NB4 (cell line): ENCODE measurements at regions not wholly inside any gene's neighbourhood (a gene's known extent, or its start where the extent isn't known, plus 50 kb on each side); places are given as distances from the start of the nearest gene placed in this dataset.

Source experiments
- DNase-seq: peaks from one replicate; pipeline ENCODE4 v3.0.0; 2010; ENCODE audit warnings: low read depth
- H3K4me3 ChIP-seq: one replicate; pipeline ENCODE4 v1.5.1; 2011; ENCODE audit warnings: mild to moderate bottlenecking, low read depth, low read length, moderate library complexity
- MYC ChIP-seq: IDR thresholded peaks from 2 replicates; pipeline ENCODE4 v1.6.1; 2011; ENCODE audit warnings: low read depth, low read length
- POLR2A ChIP-seq: IDR thresholded peaks from 2 replicates; pipeline ENCODE4 v1.6.1; 2011; ENCODE audit warnings: mild to moderate bottlenecking; ENCODE audit not compliant: insufficient read length; ENCODE audit errors: extremely low read depth
- TF ChIP-seq, protein P1 (sequence below): IDR thresholded peaks from one replicate; pipeline ENCODE4 v1.5.1; 2012; ENCODE audit warnings: low read depth, low read length
- TF ChIP-seq, protein P2 (sequence below): IDR thresholded peaks from 2 replicates; pipeline ENCODE4 v1.6.1; 2011; ENCODE audit warnings: low read depth, low read length

DNA sequence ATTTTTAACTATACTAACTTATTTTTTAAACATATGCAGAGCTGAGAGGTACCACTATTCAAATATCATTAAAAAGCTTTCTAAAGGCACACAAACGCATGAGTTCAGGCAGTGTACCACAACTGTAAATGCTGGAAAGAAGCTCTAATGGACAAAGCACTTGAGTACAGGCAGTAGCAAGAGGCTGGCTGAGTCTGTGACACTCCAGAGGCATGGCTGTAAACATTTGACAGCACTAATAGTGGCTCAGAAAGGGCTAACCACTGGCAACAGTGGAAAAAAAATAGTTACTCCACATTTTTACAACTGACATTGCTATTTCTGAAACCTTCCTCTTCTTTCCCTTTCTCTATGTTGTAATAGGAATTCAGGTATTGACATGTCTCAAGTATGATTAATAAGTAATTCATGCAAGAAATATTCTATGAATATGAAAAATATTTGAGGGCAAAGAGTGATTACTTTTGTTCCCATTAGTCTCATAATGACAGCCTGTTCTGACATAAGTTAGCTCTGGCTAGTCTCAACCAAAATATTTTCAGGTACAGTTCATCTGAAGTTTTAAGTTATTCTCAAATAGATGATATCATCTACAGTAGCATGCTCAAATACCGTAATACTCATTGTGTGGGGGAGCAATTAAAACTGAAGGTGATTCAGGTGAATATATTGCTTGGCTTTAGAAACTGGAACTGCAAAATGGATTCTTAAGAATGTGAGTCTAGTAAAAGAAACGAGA is 324.0 kb upstream of the POT1 start:
- H3K4me3 ChIP-seq, result no peak overlapping the region
- TF ChIP-seq, protein P1, sequence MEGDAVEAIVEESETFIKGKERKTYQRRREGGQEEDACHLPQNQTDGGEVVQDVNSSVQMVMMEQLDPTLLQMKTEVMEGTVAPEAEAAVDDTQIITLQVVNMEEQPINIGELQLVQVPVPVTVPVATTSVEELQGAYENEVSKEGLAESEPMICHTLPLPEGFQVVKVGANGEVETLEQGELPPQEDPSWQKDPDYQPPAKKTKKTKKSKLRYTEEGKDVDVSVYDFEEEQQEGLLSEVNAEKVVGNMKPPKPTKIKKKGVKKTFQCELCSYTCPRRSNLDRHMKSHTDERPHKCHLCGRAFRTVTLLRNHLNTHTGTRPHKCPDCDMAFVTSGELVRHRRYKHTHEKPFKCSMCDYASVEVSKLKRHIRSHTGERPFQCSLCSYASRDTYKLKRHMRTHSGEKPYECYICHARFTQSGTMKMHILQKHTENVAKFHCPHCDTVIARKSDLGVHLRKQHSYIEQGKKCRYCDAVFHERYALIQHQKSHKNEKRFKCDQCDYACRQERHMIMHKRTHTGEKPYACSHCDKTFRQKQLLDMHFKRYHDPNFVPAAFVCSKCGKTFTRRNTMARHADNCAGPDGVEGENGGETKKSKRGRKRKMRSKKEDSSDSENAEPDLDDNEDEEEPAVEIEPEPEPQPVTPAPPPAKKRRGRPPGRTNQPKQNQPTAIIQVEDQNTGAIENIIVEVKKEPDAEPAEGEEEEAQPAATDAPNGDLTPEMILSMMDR, result no peak
- TF ChIP-seq, protein P2, sequence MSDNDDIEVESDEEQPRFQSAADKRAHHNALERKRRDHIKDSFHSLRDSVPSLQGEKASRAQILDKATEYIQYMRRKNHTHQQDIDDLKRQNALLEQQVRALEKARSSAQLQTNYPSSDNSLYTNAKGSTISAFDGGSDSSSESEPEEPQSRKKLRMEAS, result no peak
- no peak for DNase-seq

DNA sequence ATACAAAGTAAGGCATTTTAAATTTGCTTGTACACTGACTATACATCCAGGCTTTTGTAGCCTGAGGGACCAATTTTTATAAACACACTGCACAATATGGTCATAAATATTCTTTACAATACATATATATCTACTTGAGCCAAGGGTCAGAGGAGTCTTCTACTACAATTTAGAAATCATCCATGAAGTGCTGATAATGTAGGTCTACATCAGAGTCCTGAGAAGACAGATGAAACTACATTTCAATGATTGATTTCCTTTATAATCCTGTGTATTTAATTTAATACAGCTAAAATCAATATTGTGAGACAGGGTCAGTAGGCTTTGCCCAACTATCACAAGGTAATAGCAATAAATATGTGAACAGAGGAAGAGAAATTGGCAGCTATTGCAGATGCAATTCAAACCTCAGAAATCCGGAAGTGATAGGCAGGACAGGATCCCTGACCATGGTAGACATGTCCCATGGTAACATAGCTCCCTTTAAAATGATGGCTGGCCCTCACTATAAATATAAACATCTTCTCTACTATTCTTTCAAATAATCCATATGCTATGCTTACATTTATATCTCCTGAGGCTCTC is 318.0 kb upstream of the POT1 start:
- no peak overlapping the region for H3K4me3 ChIP-seq
- TF ChIP-seq MYC (no peak), POLR2A (no peak)
- TF ChIP-seq, protein P2, result no peak
- TF ChIP-seq, protein P1, result no peak
- no peak for DNase-seq

DNA sequence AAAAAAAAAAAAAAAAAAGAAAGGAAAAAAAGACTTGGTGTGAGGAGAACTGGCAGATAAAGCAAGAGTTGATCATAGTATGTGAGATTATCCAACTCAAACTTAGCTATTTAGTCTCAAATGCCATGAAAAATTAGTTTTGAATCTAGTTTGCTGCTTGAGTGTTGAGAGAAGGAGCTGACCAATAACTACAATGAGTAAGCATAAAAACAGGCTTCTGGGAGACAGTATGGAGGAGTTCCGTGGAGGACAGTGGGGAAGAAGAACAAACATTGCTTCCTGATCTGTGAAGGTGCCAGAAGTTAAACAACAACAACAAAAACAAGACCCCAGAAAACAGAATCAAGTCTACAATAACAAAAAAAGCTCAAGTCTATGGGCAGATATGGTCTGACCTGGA is 317.1 kb upstream of the POT1 start:
- H3K4me3 ChIP-seq, result no peak overlapping the region
- DNase-seq, result no peak
- TF ChIP-seq MYC (no peak), POLR2A (no peak)
- TF ChIP-seq, protein P1, result no peak
- TF ChIP-seq, protein P2, result no peak

DNA sequence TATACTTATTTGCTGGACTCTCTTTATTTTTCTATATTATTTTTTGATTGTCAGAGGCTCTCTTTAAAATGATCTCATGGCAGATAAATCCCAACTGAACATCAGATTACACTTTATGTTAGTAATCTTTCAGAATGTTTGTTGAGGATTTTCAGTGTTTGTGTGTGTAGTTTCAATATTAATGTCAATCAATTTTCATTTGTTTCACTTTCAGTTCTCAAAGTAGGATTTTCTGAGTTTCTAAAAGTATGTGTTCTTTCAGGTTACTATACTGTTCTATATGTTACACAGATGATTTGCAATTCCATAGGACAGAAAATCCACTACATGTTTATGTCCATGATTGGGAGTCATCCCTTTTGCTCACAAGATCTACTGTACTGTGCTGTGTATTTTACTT is 311.9 kb upstream of the POT1 start:
- DNase-seq, result no peak
- TF ChIP-seq, protein P1, result no peak
- no peak for TF ChIP-seq MYC
- TF ChIP-seq, protein P2, result no peak
- TF ChIP-seq POLR2A, result no peak
- no peak overlapping the region for H3K4me3 ChIP-seq

DNA sequence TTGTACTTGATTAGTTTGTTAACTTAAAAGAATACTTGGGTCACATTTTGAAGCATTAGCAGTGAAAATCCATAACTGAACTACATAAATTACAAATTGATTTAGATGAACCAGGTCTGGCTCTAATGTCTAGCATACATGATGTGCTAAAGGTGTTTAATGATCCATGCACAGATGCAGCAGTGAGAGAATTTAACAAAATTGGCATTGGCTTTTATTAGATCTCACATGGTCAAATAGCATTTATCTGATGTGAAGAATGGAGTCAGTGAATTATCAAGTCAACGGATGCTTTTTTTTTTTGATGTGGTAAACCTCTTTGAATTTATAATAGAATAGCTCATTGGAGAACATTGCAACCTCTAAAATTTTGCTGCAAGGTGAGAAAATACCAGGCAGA is 293.0 kb upstream of the POT1 start:
- TF ChIP-seq POLR2A, result no peak
- TF ChIP-seq, protein P2, result no peak
- TF ChIP-seq MYC, result no peak
- TF ChIP-seq, protein P1, result no peak
- H3K4me3 ChIP-seq, result no peak overlapping the region
- no peak for DNase-seq
